A549 (cell line): ENCODE measurements at regions not wholly inside any gene's neighbourhood (a gene's known extent, or its start where the extent isn't known, plus 50 kb on each side); places are given as distances from the start of the nearest gene placed in this dataset.

Source experiments
- CEBPB ChIP-seq, 2 experiments: fragments of >200 bp in 1 of 2; sonication (Bioruptor Twin) in 1 of 2; formaldehyde crosslinking in 1 of 2; IDR thresholded peaks; 2 replicates each; pipeline ENCODE4 v1.6.1; 2012 to 2016
- EP300 ChIP-seq, 2 experiments: fragments of >200 bp; sonication (Bioruptor Twin); formaldehyde crosslinking; IDR thresholded peaks; 2 replicates in 1 of 2; 3 replicates in 1 of 2; pipeline ENCODE4 v1.6.1; 2016 to 2017
- HDAC2 ChIP-seq: fragments of 200-600 bp; sonication (generic); IDR thresholded peaks from 2 replicates; pipeline ENCODE4 v1.6.1; 2016
- JUN ChIP-seq, 2 experiments: fragments of >200 bp; sonication (Bioruptor Twin); formaldehyde crosslinking; IDR thresholded peaks; 2 replicates in 1 of 2; 3 replicates in 1 of 2; pipeline ENCODE4 v1.6.1; 2016 to 2017
- KDM5A ChIP-seq: fragments of 200-600 bp; sonication (generic); IDR thresholded peaks from 2 replicates; pipeline ENCODE4 v1.6.1; 2016; ENCODE audit warnings: antibody characterized with exemption, mild to moderate bottlenecking
- MYC ChIP-seq: IDR thresholded peaks from 2 replicates; pipeline ENCODE4 v1.6.1; 2012; ENCODE audit warnings: mild to moderate bottlenecking, inconsistent platforms, low read length, improper control_type of control experiment, borderline replicate concordance
- POLR2A ChIP-seq: IDR thresholded peaks from 2 replicates; pipeline ENCODE4 v1.6.1; 2012; ENCODE audit warnings: mild to moderate bottlenecking, low read length
- ZC3H11A ChIP-seq: fragments of 450-650 bp; IDR thresholded peaks from 2 replicates; pipeline ENCODE4 v1.6.1; 2014; ENCODE audit warnings: antibody characterized with exemption, mild to moderate bottlenecking
- TF ChIP-seq, protein P1 (sequence below): fragments of >200 bp; sonication (Bioruptor Twin); formaldehyde crosslinking; IDR thresholded peaks from 3 replicates; pipeline ENCODE4 v1.5.1; 2016
- TF ChIP-seq, protein P2 (sequence below): fragments of >200 bp; sonication (Bioruptor Twin); formaldehyde crosslinking; IDR thresholded peaks from 3 replicates; pipeline ENCODE4 v1.6.1; 2016
- TF ChIP-seq, protein P3 (sequence below): fragments of 200-600 bp; sonication (generic); IDR thresholded peaks from 2 replicates; pipeline ENCODE4 v1.6.1; 2016; ENCODE audit warnings: antibody characterized with exemption, mild to moderate bottlenecking, moderate library complexity
- TF ChIP-seq, protein P4 (sequence below): IDR thresholded peaks from 2 replicates; pipeline ENCODE4 v1.6.1; 2012

DNA sequence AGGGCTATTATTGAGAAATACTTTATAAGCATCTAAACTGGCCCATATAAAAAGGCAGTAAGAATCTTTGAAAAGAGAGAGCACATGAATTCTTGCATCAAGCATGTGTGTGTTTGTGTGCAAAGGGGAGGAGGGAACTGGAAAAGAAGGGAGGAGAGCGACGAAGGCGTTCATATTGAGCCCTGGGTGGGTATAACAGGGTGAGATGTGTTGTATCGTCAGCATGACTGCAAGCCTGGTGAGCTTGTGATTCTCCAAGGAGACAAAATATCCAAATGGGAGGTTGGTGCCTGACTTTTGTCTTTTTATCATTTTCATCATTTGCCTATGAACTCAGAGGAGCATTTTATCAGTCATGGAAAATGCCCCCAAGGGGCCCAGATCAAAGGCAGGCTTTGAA is 70.8 kb upstream of the PMFBP1 start:
- TF ChIP-seq, protein P1, sequence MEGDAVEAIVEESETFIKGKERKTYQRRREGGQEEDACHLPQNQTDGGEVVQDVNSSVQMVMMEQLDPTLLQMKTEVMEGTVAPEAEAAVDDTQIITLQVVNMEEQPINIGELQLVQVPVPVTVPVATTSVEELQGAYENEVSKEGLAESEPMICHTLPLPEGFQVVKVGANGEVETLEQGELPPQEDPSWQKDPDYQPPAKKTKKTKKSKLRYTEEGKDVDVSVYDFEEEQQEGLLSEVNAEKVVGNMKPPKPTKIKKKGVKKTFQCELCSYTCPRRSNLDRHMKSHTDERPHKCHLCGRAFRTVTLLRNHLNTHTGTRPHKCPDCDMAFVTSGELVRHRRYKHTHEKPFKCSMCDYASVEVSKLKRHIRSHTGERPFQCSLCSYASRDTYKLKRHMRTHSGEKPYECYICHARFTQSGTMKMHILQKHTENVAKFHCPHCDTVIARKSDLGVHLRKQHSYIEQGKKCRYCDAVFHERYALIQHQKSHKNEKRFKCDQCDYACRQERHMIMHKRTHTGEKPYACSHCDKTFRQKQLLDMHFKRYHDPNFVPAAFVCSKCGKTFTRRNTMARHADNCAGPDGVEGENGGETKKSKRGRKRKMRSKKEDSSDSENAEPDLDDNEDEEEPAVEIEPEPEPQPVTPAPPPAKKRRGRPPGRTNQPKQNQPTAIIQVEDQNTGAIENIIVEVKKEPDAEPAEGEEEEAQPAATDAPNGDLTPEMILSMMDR, result no peak
- TF ChIP-seq HDAC2, result no peak
- TF ChIP-seq, protein P2, sequence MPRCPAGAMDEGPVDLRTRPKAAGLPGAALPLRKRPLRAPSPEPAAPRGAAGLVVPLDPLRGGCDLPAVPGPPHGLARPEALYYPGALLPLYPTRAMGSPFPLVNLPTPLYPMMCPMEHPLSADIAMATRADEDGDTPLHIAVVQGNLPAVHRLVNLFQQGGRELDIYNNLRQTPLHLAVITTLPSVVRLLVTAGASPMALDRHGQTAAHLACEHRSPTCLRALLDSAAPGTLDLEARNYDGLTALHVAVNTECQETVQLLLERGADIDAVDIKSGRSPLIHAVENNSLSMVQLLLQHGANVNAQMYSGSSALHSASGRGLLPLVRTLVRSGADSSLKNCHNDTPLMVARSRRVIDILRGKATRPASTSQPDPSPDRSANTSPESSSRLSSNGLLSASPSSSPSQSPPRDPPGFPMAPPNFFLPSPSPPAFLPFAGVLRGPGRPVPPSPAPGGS, result no peak
- TF ChIP-seq JUN (IDR thresholded peaks at IDR 0.05), result no peak
- no peak for TF ChIP-seq EP300 (IDR thresholded peaks at IDR 0.05)
- TF ChIP-seq, protein P3, sequence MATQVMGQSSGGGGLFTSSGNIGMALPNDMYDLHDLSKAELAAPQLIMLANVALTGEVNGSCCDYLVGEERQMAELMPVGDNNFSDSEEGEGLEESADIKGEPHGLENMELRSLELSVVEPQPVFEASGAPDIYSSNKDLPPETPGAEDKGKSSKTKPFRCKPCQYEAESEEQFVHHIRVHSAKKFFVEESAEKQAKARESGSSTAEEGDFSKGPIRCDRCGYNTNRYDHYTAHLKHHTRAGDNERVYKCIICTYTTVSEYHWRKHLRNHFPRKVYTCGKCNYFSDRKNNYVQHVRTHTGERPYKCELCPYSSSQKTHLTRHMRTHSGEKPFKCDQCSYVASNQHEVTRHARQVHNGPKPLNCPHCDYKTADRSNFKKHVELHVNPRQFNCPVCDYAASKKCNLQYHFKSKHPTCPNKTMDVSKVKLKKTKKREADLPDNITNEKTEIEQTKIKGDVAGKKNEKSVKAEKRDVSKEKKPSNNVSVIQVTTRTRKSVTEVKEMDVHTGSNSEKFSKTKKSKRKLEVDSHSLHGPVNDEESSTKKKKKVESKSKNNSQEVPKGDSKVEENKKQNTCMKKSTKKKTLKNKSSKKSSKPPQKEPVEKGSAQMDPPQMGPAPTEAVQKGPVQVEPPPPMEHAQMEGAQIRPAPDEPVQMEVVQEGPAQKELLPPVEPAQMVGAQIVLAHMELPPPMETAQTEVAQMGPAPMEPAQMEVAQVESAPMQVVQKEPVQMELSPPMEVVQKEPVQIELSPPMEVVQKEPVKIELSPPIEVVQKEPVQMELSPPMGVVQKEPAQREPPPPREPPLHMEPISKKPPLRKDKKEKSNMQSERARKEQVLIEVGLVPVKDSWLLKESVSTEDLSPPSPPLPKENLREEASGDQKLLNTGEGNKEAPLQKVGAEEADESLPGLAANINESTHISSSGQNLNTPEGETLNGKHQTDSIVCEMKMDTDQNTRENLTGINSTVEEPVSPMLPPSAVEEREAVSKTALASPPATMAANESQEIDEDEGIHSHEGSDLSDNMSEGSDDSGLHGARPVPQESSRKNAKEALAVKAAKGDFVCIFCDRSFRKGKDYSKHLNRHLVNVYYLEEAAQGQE, result no peak
- TF ChIP-seq MYC, result no peak
- no peak for TF ChIP-seq CEBPB (IDR thresholded peaks at IDR 0.05)
- TF ChIP-seq, protein P4, sequence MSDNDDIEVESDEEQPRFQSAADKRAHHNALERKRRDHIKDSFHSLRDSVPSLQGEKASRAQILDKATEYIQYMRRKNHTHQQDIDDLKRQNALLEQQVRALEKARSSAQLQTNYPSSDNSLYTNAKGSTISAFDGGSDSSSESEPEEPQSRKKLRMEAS, result no peak
- TF ChIP-seq KDM5A, result no peak
- TF ChIP-seq POLR2A, result no peak
- TF ChIP-seq ZC3H11A, result no peak
